HG02642 (cell line): ENCODE measurements at regions not wholly inside any gene's neighbourhood (a gene's known extent, or its start where the extent isn't known, plus 50 kb on each side); places are given as distances from the start of the nearest gene placed in this dataset.

Experiments
- ATAC-seq: cut with Tn5 transposase; IDR thresholded peaks from one replicate; pipeline ENCODE4 v1.9.1; 2021; ENCODE audit warnings: mild to moderate bottlenecking; ENCODE audit not compliant: unreplicated experiment, poor library complexity

DNA sequence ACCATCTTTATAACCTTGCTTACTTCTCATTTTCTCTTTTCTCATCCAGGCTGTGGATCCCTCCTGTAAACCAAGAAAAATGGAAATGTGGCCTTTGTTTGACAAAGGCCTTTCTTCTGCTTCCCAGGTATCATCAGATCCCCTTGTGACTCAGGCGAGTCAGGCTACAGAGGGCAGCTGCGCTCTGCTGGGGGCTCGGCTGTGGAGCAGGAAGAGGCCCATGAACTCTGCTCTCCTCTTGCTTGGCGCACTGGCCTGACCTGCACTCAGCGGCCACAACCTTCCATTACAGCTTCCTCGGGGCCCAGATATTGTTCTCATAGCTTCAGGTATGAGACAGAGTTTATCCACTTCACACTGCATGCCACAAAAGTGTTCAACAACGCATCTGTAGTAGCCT, 457.6 kb upstream of the COBL start:
- ATAC-seq: no peak

DNA sequence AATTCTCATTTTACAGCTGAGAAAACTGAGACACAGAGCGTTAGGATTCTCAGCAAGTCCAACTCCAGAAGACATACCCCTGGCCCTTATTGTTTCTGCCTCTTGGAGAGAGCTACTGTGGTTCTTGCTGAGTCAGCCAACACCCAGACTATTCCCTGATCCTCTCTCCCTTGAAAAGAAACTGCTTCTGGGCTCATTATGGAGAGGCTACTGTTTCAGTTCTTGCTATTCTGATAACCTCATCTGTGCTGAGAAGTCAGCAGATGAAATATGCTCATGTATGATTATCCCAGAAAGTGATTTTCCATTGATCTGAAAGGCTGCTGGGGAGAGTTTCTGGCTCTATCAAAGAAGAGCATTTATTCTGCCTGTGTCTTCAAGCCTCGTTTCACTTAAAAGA, 455.6 kb upstream of the COBL start:
- ATAC-seq: no peak

DNA sequence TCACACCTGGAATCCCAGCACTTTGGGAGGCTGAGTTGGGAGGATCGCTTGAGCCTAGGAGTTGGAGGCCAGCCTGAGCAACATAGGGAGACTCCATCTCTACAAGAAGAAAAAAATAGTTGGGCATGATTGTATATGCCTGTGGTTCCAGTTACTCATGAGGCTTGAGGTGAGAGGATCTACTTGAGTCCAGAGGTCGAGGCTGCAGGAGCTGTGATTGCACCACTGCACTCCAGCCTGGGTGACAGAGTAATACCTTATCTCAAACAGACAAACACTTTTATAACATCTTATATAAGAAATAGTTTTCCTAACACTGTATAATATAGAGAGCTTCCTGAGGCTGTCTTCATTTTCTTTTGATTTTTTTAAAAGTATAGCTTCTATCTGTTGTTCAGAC, 448.4 kb upstream of the COBL start:
- no peak for ATAC-seq

DNA sequence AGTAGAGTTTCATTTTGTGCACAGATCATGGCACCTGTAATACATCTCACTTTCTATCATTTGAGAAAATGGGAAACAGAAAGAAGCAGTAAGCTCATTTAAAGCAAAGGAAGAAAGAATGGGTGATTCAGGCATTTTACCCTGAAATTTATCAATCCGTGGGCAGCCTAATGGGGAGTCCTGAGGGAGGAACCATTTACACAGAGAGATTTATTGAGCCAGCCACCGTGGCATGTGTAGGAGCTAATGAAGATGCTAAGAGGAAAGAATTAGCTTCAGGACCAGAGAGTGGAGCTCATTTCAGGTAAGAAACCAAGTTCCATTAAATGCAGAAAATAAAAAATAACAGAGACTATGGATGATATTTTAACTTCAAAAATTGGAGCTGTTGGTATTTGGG, 443.4 kb upstream of the COBL start:
- ATAC-seq: no peak

DNA sequence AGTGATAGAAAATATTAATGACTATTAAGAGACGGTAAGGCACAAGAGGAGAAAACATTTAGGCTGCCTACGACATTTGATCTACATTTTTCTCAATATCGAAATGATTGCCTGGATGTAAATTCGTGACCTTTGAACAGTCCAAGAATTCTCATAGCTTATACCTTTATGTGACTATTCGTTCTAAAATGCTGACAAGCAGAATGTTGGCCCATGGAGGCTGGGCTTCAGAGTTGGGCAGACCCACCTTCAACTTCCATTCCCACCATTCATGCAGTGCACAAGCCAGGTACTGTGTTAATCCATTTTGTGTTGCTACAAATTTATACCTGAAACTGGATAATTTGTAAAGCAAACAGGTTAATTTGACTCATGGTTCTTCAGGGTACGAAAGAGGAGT, 441.4 kb upstream of the COBL start:
- no peak for ATAC-seq

DNA sequence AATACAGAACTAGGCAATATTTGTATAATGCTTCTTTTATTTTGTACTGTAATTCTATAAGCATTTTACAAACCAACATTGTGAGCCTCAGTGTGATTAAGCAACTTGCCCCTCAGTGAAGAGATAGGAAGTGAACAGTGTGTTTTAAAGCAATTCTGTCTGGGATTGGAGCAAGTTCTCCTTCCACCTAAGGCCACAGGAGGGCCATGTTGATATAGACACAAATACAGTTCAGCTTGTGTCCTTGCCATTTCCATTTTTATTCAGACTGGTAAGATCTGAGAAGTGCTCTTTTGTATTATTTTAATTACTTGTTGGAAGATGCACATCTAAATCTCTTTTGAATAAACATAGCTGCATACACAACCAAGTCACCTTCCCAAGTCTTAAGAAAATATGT, 416.3 kb upstream of the COBL start:
- no peak for ATAC-seq

DNA sequence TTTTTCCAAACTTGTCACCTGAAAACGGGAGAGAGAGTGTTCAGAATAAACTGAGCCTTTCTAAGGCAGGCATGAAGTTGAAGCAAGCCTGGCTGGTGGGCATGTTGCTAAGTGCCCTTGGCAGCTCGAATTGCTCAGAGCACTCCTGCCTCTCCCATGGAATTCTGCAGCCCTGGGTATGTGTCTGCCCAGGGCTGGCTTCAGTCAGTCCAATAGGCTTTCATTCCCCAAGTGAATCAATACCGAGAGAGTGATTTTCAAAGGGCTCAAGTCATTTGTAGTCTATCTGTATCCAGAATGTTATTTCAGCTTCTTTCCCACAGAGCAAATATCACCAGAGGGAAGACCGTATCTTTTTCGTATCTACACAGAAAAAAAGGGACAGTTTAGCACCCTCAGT, 415.5 kb upstream of the COBL start:
- ATAC-seq: no peak

DNA sequence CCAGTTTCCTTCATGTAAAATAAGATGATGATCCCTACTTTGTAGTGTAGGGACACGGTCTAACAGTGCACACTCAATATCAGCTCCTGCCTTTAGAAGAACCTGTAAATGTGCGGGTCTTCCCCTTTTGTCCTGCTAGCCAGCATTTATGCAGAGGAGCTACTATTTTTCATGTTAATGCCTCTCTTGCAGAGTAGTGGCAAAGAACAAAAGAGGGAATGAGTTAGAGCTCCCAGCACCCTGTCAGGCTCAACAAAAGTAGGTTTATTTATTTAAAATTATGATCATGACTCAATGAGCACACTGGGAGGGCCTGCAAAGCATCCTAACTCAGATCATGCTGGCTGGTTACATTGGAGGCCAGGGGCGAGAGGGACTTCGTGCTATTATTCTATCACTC, 414.5 kb upstream of the COBL start:
- no peak for ATAC-seq

DNA sequence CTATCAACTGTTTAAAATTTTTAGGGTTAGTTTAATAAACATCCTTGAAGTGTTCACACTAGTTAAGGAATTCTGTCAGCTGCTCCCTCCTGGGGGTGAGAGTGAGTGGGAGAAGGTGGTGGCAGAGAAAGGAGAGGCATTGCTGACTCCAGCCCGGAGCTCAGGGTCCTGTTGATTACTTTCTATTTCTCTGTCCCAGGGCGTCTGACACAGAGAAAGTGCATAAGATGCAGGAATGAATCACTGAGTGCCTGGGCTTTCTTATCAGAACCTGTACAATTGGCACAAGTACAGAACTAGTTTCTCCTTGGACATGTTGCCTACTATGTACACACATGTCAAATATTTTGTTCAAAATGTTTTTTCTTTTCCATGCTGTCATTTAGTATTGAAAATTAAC, 410.8 kb upstream of the COBL start:
- no peak for ATAC-seq

DNA sequence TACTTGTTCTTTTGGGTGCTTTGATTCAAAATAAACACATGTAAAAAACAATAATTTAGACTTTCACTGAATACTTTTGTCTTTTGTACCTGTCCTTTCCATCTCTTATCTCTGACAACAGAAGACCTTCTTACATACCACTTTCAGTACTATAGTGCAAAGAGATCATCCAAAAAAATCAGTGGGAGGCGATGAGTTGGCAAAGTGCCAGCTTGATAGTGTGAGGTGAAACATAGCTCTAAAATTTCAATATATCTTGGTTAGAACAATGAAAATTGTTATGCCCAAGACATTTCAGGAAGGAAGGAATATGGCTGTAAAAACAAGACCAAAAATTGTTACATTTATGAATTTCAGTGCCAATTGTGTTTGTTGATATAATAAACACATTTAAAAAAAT, 390.2 kb upstream of the COBL start:
- ATAC-seq: no peak

DNA sequence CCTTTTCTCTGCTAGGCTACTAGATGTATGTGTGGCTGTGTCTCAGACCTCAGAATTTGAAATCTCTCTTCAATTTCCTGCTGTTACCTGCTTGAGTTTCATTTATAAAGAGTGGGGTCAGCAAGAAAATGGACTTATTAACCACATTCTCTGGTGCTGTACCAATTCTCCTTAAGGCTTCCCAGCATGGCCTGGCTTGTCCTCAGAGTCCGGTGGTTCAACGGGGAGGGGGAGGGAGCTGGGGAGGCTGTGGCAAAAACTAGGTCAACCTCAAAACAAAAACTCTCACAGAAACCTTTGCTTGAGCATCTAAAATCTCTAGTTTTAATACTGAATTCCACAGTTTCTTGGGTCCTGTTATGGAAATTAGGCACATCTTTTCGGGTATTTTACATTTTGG, 389.1 kb upstream of the COBL start:
- ATAC-seq: no peak

DNA sequence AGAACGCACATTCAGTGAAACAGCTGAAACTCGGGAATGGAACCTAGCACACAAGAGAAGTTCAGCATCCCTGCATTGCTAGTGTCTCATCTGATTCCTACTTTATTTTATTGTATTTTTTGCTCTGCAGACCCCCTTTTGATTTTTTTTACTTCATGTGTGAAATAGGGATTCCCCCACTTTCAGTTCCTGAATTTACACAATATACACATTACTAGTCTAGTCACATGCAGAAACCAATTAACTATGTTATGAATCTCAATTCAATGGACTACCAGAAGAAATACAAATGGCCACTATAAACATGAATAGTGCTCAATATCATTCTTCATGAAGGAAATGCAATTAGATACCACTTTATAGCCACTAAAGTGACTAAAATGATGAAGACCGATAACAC, 386.1 kb upstream of the COBL start:
- no peak for ATAC-seq

DNA sequence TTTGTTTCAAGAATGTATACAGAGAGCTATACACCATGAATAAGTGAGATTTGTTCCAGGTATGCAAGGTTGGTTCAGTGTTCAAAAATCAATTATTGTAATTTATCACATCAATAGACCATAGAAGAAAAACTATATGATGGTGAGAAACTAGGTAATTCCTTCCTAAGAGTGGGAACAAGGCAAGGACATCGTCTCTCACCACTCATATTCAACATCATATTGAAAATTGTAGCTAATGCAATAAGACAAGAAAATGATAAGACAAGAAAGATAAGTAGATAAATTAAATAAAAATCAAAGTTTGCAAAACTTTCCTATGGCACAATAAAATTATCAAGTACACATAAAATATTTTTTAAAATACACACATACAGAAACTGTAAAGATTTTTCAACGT, 385.3 kb upstream of the COBL start:
- no peak for ATAC-seq

DNA sequence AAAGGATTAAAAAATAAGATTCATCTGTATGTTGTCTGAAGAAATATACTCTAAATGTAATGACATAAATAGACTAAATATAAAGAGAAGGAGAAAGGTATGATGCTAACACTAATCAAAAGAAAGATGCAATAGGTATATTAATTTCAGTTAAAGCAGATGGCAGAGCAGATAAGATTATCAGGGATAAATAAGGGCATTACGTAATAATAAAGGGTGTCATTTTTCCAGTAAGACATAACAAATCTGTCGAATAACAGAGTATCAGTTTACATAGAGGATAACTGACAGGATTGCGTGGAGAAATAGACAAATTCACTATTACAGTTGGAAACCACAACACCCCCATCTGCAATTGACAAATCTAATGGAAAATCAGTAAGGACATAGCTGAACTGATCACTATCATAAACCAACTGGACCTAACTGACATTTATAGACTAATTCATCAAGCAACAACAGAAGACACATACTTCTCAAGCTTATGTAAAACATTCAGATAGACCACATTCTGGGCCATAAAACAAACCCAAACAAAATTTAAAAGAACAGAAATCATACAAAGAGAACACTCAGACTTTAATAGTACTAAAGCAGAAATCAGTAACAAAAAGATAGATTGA, 384.1 kb upstream of the COBL start:
- ATAC-seq: no peak

DNA sequence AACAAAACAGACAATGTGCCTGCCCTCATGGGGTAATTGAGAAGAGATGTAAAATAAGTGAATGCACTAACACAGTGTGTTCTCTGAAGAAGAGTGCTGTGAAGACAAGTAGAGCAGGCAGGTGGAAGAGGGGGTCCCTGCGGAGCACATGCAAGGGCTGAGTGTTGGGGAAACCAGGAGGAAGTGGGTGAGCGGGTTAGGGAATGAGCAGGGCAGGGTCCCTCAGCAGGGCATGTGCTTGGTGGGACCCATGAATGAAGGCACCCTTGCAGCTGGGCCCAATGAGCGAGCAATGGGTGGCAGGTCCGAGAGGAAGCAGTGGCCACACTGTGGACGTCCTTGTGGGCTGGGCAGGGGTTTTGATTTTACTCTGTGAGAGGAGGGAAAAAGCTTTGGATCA, 376.6 kb upstream of the COBL start:
- no peak for ATAC-seq

DNA sequence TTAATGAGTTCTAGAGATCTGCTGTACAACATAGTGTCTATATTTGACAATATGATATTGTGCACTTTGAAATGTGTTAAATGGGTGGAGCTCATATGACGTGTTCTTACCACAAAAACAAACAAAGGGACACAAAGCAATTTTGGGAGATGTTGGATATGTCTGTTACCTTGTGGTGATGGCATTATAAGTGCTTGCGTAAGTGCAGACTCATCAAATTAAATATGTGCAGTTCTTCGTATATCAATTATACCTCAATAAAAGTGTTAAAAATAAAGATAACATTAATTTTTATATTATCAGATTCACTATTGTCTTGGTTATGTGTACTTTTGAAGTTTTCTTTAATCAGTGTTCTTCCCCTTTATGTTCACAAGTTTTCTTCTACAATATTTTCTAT, 372.9 kb upstream of the COBL start:
- no peak for ATAC-seq

DNA sequence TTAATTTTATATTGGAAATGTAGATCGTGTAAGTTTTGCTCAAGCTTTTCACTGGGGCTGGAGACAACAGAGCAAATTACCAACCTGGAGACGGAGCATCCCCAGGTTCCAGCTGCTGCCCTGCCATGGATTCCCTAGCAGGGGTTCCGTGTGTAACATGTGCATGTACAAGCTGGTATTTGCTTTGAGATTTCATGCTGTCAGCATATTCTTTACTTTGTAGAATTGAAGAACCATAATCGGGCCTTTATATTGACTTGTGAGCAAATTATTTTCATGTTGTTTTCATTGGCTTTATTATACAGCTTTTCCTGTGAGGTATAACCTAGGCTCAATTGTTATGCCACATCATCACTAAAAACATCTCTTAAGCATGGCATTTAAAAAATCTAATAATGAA, 369.2 kb upstream of the COBL start:
- ATAC-seq: no peak

DNA sequence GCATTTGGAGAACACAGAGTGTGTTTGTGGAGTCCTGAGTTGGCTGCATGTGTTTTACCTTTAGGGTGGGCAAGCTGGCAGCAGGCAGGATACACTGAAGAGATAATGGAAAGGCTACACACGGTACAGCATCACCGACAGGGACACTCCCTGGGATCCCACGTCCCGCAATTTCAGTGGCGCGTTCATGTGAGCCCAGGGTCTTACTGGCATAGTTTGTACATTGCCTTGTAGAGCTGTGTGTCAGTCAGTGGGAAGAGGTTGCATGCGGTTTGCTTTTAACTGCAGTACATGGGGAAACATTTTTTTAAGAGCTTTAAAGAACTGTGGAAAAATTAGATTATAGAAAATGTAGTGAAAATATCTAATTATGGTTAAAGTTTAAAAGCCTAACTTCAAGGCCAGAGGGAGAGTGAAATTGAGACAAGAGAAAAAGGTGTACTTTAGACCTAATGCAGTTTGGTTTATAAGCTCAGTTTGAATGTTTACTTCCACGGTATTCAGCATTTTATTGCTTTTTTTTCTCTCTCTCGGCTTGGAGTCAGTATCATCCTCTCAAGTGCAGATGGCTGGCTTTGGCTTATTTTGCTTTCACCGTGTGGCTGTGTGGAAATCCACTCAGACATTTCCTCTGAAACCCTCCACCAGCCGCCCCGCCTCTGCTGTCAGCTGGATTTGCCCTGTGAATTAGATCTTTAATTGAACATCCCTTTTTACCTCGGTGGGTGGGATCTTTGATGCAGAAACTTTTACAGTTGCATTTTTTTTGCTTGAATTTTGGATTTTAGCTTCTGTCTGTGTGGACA, 364.2 kb upstream of the COBL start:
- ATAC-seq: no peak

DNA sequence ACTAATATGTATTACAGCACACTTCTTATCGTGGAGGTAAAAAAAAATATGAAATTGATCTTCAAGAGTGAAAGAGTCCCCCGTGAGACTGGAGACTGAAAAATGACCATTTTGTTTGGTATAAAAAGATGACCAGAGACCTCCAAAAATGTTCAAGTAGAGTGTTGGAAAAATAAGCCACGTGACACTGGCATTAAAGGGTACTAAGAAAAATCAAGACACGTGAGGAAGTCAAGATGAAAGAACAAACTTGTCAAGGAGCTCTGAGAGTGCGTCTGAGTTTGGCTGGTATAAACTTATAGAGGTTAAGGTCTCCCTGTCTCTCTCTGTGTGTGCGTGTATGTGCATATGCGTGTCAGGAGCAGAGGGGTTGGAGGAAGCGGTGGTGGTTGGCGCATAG, 362.7 kb upstream of the COBL start:
- ATAC-seq: no peak

DNA sequence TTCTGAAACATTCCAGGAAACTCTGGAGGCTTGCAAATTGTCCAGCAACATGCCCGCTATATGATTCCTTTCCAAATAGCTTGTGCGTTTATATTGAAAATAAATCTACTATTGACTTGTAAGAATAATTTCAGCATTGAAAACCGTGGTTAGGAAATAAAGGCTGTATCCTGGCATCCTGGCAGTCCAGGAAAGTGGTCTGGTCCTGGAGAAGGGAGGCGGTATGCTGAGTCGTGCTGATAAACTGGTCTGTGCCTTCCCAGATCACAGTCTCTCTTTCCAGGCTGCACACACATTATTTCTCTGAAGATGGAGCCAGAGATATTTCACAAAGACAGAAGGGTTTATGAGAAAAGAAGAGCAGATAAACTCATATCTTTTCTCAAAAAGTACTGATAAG, 350.1 kb upstream of the COBL start:
- no peak for ATAC-seq

DNA sequence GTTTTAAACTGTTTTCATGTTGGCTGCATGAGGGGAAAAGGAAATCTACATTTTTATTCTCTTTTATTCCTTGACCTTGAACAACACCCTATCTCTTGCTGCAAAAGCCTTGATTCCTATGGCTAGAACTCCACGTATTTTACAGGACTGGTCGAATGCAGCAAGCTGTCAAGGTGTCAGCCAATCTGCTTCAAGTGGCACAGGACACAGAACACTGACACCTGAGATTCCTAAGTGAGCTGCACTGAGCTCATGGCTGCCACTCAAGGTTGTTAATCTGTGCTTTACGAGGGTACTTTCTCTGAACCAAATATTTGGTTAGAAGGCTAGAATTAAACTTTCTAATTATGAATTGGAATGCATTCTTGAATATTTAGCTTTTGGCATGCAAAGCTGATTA, 349.7 kb upstream of the COBL start:
- no peak for ATAC-seq

DNA sequence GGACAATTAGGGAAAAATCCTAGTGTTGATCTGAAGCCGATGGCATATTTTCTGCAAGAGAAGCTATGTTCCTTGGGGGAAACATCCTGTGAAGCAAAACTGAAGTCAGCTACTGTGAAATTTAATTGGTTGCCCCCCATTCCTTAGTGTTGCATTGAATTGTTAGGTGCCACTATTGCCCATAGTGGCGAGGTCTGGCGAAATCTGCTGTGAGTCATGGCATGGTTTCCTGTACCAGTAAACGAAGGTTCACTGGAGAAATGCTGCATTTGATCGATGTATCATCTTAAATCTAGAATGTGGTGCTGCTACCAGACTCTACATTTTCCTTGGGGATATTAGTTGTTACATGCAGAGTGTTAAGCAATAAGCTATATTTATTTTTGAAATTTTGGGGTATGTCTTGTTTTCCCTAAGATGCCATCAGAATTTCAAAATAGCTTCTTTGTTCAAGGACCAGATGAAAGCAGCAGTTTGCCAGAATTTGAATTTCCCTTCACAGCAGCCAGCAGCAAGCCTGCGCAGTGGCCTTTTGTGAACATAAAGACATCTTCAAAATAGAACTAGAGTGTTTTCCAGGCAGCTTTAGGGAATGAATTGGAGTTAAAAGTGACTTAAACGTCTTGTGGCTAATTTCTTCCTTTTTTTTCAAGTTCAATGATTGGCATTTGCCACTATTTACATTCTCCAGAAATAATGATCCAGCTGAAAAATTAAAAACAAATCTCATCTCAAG, 348.6 kb upstream of the COBL start:
- no peak for ATAC-seq
